CD4-positive, alpha-beta T cell treated with Interleukin-15 for 4 hours (primary cell): ENCODE measurements at regions not wholly inside any gene's neighbourhood (a gene's known extent, or its start where the extent isn't known, plus 50 kb on each side); places are given as distances from the start of the nearest gene placed in this dataset.
"Not testable (repeated sequence)": the region's sequence is repeated elsewhere in the genome, so short reads cannot be mapped to it uniquely, and the experiment has no call there.

Experiments used
- DNase-seq: peaks from one replicate; pipeline ENCODE4 v3.0.0-alpha.2; 2020; ENCODE audit warnings: low spot score

DNA sequence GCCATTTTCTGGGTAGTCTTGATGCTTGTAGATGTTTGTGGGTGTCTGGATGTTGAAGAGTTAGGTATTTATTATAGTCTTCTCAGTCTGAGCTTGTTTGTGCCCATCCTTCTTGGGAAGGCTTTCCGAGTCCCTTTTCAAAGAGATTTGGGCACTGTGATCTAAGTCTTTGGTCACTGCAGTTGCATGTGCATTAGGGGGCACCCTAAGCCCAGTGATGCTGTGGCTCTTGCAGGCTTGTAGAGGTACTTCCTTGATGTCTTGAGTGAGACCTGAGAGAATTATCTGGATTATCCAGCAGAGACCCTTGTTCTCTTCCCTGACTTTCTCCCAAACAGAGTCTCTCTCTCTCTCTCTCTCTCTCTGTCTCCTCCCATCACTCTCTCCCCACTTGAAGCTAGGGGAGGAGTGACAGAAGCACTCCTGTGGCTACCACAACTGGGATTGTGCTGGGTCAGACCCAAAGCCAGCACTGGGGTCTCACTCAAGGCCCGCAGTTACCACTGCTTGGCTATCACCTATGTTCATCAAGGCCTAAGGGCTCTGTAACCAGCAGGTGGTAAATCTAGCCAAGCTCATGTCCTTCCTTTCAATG, 68.5 kb downstream of the TMCO5A start:
- no peak for DNase-seq

DNA sequence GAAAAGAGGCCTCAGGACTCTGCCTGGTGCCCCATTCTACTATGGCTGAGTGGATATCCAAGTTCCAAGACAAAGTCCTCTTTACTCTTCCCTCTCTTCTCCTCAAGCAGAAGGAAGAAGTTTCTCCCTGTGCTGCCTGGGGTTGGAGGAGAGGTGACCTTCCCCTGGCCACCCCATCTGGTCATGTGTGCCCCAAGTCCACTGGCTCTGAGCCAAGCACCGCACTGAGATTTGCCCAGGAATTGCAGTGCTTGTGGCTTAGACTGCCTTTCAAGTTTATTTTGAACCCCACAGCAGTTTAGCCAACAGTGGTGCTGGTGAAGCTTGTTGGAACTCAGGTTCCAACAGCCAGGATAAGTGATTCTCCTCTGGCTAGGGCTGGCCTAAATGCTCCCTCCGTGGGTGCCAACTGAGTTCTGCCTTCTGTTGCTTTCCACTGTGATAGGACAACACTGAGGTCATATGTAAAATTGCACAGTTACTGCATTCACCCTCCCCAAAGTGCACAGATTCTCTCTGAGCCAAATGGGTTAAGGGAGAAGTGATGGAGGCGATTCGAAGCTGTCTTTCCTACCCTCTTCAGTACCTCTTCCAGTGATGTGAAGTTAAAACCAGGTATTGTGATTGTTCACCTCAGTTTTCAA, 69.9 kb downstream of the TMCO5A start:
- DNase-seq = no peak

DNA sequence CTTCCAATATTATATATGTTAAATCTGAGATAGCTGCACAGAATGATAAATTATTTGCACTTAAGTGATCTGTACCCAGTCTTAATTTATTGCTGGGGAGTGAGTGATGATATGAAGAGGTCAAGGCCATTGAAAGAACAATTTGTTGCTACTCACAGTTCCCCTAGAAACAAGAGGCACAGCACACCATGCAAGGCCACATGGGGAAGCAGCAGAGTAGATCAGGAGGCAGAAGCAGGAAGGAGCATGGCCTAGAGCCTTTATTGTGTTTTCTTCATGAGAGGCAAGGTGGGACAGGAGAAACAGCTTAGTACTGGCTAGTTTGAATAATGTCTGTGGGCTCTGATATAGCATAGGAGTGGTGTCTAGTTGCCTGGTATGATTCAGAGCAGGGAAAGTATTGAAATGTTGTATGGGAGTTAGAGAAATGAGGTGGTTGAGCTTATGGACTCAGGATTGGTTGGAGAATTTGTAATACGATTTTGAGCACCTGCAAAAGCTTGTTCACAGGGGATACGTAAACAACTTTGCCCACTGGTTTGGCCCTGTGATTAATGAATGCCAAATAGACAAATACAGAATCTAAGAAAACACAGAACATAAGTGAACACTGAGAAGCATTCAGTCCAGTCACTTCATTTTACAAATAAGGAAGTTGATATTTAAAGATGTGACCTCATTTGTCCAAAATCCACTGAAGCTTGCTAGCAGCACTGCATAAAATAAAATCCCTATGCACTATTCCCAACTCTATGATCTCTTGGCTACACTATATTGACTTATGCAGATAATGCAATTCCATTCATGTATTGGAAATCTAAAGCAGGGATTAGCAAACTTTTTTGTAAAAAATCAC, 71.7 kb downstream of the TMCO5A start:
- no peak for DNase-seq

DNA sequence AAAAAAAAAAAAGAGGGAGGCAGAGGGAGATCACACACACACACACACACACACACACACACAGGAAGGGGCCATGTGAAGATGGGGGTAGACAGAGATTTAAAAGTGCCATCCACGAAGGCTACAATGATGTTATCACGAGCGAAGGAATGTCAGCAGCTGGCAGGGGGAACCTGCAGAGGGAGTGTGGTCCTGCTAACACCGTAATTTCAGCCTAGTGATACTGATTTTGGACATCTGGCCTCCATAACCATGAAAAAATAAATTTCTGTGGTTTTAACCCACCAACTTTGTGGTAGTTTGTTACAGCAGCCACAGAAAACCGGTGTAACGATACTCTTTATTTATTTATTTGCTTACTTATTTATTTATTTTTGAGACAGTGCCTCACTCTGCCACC, 76.0 kb downstream of the TMCO5A start:
- no peak for DNase-seq

DNA sequence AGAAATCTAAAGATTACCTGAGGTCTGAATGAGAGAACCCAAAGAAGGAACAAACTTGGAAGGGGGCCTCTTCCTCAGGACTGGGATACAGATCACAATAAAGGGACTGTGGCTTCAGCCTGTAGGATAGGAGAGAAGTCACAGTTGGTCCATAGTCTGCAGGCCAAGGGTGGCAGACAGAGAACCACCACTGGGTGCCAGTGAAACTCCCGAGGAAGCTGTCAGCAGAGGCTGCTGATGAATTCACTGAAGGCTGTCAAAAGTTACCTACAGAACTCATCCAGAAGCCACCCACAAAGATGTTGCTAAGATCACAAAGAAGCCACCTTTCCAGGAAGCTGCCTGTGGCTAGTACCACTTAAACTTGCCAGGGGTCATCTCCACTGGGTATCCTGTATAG, 78.5 kb downstream of the TMCO5A start:
- no peak for DNase-seq

DNA sequence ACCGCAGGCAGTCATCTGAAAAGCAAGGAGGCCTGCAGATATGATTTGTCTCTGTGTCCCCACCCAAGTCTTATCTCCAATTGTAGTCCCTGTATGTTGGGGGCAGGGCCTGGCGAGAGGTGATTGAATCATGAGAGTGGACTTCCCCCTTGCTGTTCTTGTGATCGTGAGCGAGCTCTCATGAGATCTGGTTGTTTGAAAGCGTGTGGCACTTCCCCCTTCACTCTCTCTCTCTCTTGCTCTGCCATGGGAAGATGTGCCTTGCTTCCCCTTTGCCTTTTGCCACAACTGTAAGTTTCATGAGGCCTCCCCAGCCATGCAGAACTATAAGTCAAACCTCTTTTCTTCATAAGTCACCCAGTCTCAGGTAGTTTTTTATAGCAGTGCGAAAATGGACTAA, 83.3 kb downstream of the TMCO5A start:
- no peak for DNase-seq

DNA sequence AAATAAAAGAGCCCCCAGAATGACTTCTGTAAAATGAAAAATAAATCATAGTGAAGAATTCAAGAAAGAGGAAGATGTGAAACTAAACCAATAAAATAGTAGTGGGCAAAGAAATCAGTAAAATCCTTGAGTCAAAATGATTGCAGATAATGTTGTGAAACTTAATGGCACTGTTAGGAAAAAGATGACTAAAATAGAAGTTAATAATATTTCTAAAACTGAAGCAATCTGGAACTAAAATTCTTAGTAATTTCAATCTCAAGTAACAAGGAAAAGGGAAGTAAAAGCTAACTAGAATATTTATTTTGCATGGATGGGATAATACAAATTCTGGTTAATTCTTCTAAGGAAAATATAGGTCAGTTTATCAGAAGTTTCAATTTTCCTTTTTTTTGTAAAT, 84.6 kb downstream of the TMCO5A start:
- no peak for DNase-seq

DNA sequence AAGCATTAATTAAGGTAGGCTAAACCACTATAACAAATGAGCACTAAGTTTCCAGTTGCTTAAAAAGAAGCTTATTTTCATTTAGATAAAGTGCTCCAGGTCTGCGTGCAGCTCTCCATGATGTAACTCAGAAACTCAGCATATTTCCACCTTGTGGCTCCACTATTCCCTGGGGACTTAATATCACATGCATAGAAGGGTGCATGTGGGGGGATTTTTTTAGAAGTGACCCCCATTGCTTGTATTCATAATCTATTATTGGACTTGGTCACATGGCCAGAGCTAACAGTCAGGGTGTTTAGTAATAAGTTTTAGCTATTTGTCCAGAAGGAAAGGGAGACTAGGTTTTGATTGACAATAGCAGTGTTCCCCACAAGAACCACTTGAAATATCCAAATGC, 86.8 kb downstream of the TMCO5A start:
- DNase-seq = no peak

DNA sequence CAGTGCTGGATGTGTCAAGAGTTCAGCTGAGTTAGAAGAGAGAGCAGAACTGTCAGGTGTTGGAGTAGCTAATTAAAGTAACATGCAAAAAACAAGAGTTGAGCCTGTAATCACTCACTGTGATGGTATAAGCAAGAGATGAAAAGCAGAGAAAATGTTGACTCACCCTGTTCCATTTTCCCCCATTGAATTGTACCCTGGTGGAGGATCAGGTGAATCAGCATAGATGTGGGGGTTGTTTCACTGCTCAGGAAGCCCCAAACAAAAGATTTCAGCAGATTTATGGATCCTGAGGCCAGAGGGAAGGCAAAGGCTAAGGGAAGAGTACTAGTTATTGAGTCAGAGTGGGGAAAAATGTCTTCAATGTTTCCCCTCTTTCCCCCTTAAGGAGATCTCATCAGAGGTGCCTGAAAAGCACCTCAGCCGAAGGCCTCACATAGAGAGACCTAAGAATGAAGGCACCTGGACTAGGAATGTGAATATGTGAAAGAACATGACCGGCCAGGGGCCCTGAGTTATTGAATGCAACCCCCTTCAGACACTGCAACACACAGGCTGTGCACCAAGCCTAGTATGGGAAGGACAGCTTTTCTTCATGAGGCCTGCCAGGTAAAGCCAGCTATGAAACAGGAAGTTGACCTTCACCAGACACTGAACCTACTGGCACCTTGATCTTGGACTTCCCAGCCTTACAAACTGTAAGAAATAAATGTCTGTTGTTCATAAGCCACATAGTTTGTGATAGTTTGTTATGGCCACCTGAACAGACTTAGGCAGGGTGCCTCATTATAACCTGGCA, 90.1 kb downstream of the TMCO5A start:
- no peak for DNase-seq

DNA sequence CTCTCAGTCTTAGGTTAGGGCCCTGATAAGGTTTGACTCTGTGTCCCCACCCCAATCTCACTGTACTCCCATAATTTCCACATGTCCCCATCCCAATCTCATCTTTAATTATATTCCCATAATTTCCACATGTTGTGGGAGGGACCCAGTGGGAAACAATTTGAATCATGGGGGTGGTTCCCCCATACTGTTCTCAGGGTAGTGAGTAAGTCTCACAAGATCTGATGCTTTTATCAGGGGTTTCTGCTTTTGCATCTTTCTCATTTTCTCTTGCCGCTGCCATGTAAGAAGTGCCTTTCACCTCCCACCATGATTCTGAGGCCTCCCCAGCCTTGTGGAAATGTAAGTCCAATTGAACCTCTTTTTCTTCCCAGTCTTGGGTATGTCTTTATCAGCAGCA, 91.2 kb downstream of the TMCO5A start:
- not testable (repeated sequence) for DNase-seq

DNA sequence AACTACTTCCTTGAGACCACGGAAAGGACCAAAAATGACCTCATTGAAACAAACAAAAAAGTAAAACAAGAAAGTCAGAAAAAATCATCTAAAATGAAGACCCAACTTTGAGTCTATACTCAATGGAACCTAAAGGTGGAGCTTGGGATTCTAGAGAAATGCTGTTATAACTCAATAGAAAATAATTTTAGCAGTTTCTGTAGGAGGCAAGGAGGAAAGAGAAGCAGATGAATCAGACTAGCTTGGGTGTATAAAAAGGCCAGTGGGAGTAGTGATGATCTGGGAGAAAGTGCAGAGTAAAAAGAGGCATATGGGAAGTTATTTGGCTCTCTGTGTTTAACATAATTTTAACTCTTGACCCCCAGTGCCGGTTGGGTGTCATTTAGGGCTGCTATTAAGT, 94.4 kb downstream of the TMCO5A start:
- no peak for DNase-seq

DNA sequence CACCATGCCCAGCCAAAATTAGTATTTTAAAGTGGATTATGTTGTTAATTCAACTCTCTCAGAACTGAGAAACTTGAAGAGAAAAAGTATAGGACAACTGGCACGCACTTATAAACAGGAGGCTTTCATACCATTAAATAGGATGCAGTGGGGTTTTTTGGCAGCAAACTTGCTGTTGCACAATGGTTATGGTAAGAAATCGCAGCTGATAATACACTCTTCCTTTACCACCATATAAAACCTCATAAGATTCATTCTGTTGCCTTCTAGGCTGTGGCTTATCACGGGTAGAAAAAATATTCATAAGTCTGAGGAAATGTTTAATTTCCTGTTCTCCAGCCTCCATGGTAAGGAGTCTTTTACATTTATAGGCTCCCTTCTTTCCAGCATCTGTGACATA, 95.3 kb downstream of the TMCO5A start:
- DNase-seq = no peak

DNA sequence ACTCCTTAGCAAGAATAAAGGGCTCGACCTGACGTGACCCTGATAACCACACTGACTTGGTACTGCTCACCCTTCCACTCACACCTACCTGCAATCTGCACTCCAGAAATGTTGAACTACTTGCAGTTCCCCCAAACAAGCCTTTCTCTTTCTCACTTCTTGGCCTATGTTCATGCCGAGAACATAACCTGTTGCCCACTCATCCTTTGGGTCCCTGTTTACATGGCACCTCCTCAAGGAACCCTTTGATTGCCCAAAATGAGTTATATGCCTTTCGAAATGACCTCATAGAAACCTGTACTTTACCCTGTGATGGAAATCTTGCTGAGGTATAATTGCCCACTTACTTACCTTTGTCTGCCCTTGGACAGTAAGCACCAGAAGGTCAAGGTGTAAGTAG, 96.2 kb downstream of the TMCO5A start:
- DNase-seq = no peak

DNA sequence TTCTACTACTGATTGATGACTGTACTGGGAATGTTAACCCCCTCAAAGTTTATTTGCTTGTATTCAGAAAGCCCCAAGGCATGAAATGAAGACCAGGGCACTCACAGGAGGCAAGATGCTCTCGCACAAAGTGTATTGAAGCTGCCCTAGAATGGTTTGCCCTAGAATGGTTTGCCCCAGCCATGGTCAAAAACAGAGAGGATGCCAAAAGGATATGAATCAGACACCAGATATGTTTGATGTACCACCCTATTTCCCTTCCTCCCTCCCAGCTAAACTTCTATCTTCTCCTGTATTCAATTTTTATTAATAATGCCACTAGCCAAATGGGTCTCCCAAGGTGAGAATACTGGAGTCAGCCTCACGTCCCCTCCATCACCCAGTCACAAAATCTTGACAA, 101.3 kb downstream of the TMCO5A start:
- DNase-seq = no peak

DNA sequence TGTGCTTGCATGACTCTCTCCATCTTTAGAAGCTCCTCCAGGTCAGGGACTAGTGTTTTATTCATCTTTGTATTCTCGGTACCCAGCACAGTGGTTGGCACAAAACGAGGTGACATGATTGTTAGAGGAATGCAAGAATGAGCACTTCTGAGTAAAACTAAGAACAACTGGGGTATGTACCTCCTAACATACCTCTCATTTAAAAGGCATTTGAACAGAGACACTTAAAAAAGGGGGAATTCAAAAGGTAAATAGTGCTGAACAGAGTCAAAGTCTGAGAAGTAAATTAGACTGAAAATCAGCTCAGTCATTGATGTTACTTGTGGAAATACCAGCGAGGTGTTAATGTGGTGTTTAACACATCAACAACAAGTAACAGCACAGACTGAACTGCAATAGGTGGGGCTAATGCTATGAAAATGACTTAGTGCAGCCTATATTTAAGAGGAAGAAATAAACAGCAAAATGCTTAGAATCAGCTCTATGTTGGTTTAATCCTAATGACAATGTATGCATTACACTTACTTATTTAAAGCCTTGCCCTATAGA, 102.4 kb downstream of the TMCO5A start:
- DNase-seq = no peak

DNA sequence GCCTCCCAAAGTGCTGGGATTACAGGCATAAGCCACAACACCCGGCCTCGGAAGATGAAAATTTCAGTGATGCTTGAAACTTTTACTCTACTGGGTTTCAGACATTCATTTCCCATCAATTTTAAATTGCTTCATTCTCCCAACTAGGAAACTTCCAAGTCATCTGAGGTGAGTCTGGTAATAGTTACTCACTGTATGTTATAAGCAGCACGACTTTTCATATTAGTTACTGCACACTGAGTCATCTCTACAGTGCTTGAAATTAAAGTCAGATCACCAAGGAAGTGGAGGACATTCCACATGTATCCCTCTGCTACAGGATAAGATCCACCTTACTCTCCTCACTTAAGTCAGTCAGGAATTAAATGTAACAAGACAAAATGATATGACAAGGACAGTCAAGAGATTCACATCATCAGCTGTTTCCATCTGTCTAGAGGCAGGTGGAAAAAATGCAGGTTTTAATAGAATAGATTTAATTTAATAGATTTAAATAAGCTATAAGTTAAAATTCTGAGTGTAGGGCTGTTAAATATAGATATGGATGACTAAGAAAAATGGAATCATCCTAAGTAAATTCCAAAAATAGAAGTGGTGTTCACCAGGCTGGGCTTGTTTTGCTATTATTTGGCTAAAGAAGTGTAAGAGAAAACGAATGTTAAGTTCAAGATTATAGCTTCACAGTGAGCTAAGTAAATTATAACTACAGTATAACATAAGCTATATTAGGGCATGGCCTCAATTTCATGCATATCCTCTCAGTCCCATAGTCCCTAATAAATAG, 104.4 kb downstream of the TMCO5A start:
- DNase-seq = no peak

DNA sequence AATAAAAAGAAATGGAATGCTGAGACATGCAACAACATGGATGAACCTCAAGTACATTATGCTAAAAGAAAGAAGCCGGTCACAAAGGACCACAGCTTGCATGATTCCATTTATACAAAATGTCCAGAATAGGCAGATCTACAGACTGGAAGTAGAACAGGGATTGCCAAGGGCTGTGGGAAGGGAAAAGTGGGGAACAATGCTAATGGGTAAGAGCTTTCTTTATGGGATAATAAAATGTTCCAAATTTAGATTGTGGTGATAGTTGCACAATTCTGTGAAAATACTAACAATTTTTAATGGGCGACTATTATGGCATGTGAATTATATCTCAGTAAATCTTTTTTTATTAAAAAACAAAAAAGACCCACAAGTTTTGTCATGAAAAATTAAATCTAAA, 106.2 kb downstream of the TMCO5A start:
- no peak for DNase-seq

DNA sequence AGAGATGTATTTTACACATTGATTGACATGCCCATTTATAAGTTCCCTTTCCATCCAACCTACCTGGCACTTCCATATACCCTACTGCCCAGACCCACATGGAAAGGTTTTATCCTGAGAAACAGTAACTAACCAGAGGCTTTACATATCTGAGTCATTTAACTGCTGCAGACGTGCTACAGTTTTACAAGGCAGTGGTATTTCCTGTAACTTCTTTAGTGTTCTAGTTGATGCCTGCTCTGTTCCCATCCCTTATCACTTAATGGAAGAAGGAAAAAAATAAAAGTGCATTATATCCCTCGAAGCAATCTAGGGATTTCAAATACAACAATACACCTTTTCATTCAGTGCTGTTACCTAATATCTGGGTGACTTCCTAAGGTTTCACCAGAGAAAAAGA, 107.1 kb downstream of the TMCO5A start:
- DNase-seq = no peak

DNA sequence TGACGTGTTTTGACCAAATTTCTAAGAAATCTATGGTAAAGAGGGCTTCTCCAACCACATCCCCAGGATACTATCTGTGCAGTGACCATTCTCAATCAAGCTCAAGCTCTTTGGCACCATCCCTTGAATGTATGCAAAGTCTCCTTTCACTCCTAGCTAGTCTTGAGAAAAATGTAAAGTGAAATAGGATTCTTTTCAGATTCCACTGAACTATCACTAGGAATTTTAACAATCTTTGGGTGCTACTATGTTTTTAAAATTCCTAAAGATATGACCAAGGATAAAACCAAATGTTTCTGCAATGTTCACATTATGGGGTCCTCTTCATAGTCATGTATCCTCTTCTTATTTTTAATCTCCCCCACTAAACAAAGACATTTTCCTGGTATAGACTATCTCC, 107.8 kb downstream of the TMCO5A start:
- DNase-seq = no peak

DNA sequence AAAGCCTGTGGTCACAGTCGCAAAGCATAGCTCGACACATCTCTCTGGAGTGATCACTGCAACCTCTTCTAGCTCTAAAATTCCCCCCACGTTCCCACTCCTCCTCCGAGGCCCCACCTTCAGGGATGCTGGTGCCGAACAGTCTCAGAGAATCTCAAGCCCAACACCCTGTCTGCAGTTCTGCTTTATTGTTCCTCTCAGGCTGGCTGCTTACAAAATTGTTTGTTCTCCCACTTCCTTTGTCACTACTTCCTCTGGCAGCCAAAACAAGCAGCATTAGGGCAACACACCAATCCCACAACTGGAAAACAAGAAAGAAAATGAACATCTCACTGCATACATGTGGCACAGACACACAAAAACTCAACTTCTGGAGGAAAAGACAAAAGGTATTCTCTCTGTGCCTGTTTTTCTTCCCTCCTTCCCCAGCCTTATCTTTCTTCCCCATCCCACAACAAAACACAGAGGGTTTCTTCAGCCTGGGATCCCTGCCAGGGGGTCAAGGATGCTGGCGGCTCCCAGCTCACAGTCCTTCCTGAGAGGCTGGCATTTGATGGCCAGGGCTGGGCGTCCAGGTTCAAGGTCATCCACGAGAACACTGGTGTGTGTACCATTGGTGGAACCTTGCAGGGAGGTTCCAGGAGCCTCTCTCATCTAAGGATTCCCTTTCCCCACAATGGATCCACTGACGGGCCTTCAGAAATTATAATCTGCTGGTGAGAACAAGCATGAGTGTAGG, 108.4 kb downstream of the TMCO5A start:
- DNase-seq = no peak
